ENCODE measurements at regions not wholly inside any gene's neighbourhood (a gene's known extent, or its start where the extent isn't known, plus 50 kb on each side); places are given as distances from the start of the nearest gene placed in this dataset.

DNA sequence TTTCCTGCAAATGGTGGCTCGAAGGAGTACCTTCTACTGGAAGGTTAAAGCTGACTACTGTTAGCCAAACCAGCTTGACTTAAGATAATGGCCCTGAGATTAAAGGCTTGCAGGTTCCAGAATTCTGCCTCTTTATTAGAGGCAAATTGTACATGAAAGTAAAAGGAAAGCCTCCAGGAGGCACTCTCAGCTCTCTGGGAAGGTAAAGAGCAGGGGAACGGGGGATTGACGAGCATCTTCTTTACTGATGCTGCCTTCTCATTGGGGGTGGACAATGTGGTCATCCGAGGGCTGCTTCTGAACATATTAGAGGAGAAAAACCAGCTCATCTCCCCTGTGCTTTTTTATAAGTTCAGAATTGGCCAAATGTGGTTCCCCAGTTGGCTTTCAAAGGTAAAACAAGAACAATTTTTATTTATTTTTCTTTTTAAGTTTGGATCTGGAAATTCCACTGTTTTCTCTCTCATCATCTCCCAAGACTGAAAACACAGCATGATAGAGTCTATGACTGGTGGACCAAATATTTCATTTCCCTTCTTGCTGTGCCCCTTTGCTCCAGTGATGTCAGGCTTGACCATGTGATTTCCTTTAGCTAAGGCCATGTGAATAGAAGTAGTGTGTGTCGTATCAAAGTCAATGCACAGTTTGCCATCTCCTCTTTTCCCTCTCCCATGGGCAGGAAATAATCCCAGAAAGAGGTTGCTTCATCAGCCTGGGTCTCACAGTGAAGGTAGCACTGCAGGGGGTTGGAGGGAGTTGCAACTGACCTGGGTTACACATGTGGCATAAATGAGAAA lies 292.7 kb downstream of the PRDM2 start:
- Mint-ChIP-seq H3K4me1 (no peaks in the 10 kb centered on the region), H3K27me3 (ENCODE audit: low read depth in 3 of 3) (peaks cover 0 to 4% (median 0%) of the 10 kb centered on the region in 3 donors)
- no peak overlapping the region for H3K4me2 ChIP-seq (replicated peaks; ENCODE audit: extremely low read depth, low read length, poor library complexity, severe bottlenecking)

DNA sequence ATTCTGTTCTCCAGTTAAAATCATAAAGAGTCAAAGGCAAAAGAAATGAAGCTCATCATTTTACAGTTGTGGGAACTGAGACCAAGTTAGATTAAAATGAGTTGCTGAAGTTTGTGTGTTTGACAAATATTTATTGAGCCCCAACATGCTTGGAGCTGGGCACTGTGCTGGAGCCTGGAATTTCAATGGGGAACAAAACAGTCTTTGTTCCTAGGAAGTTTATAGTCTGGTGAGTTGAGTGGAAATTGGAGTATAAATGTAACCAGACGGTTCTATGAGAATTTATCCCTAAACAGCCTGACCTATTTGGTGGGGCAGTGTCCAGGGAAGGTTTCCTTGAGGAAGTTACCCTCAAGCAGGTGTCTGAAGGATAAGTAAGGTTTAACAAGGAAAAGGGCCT lies 294.4 kb downstream of the PRDM2 start:
- Mint-ChIP-seq H3K27ac (no peak overlapping the region), H3K9me3 (peaks cover 10 to 24% (median 20%) of the 10 kb centered on the region in 7 donors), H3K36me3 (no peaks in the 10 kb centered on the region), H3K27me3 (ENCODE audit: low read depth in 3 of 3) (peaks cover 0 to 3% (median 2%) of the 10 kb centered on the region in 3 donors), H3K4me3 (no peak overlapping the region), H3K4me1 (no peaks in the 10 kb centered on the region)
- Histone ChIP-seq H3K27me3 (ENCODE audit: control insufficient read depth in 2 of 2, insufficient read depth in 2 of 2, low read length in 2 of 2) (no peaks in the 10 kb centered on the region), H4K20me1 (ENCODE audit: insufficient read depth, low read length) (no peaks in the 10 kb centered on the region), H3K27ac (ENCODE audit: low read depth in 1 of 2, low read length in 2 of 2) (no peak overlapping the region), H2AFZ (ENCODE audit: insufficient read depth, low read depth, low read length, poor library complexity, severe bottlenecking) (no peak overlapping the region), H3K4me3 (replicated peaks in 1 of 3; ENCODE audit: low read depth in 2 of 3, low read length in 3 of 3) (no peak overlapping the region), H3K4me2 (replicated peaks; ENCODE audit: extremely low read depth, low read length, poor library complexity, severe bottlenecking) (no peak overlapping the region), H3K36me3 (replicated peaks in 1 of 2; ENCODE audit: control insufficient read depth in 1 of 2, insufficient read depth in 2 of 2, low read length in 2 of 2) (no peaks in the 10 kb centered on the region), H3K9ac (ENCODE audit: insufficient read depth, low read length, poor library complexity, severe bottlenecking) (no peak overlapping the region), H3K79me2 (ENCODE audit: insufficient read depth, low read length) (no peaks in the 10 kb centered on the region), H3K4me1 (ENCODE audit: control insufficient read depth in 1 of 2, insufficient read depth in 2 of 2, low read length in 2 of 2) (no peaks in the 10 kb centered on the region), H3K9me3 (replicated peaks in 1 of 2; ENCODE audit: control insufficient read depth in 1 of 2, insufficient read depth in 1 of 2, low read length in 2 of 2) (peaks cover 15 to 16% of the 10 kb centered on the region in 2 donors)
- DNase-seq: no peak
- intact Hi-C loops (cut with micrococcal nuclease): no loop called here
- TF ChIP-seq, protein P1, sequence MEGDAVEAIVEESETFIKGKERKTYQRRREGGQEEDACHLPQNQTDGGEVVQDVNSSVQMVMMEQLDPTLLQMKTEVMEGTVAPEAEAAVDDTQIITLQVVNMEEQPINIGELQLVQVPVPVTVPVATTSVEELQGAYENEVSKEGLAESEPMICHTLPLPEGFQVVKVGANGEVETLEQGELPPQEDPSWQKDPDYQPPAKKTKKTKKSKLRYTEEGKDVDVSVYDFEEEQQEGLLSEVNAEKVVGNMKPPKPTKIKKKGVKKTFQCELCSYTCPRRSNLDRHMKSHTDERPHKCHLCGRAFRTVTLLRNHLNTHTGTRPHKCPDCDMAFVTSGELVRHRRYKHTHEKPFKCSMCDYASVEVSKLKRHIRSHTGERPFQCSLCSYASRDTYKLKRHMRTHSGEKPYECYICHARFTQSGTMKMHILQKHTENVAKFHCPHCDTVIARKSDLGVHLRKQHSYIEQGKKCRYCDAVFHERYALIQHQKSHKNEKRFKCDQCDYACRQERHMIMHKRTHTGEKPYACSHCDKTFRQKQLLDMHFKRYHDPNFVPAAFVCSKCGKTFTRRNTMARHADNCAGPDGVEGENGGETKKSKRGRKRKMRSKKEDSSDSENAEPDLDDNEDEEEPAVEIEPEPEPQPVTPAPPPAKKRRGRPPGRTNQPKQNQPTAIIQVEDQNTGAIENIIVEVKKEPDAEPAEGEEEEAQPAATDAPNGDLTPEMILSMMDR (IDR thresholded peaks at IDR 0.05): no peak
- 83% methylated on average over 1 of the region's 1 CpG for WGBS (ENCODE audit: insufficient coverage)

More for the DNA sequence above, 292.7 kb downstream of the PRDM2 start:
- no peaks in the 10 kb centered on the region for H3K36me3 ChIP-seq (replicated peaks in 1 of 2; ENCODE audit: control insufficient read depth in 1 of 2, insufficient read depth in 2 of 2, low read length in 2 of 2)
- H2AFZ ChIP-seq (ENCODE audit: insufficient read depth, low read depth, low read length, poor library complexity, severe bottlenecking): no peak overlapping the region
- Mint-ChIP-seq H3K27ac (no peak overlapping the region), H3K9me3 (peaks cover 6 to 20% (median 14%) of the 10 kb centered on the region in 7 donors), H3K4me3 (no peak overlapping the region), H3K36me3 (no peaks in the 10 kb centered on the region)
- no peak overlapping the region for H3K27ac ChIP-seq (ENCODE audit: low read depth in 1 of 2, low read length in 2 of 2)
- H3K9ac ChIP-seq (ENCODE audit: insufficient read depth, low read length, poor library complexity, severe bottlenecking): no peak overlapping the region
- intact Hi-C loops (cut with micrococcal nuclease): no loop called here
- 74% methylated on average over 3 of the region's 5 CpGs for WGBS (ENCODE audit: insufficient coverage)
- no peak overlapping the region for H3K4me3 ChIP-seq (replicated peaks in 1 of 3; ENCODE audit: low read depth in 2 of 3, low read length in 3 of 3)
- H3K27me3 ChIP-seq (ENCODE audit: control insufficient read depth in 2 of 2, insufficient read depth in 2 of 2, low read length in 2 of 2): no peaks in the 10 kb centered on the region
- H4K20me1 ChIP-seq (ENCODE audit: insufficient read depth, low read length): no peaks in the 10 kb centered on the region
- DNase-seq: no peak
- H3K4me1 ChIP-seq (ENCODE audit: control insufficient read depth in 1 of 2, insufficient read depth in 2 of 2, low read length in 2 of 2): no peaks in the 10 kb centered on the region
- no peaks in the 10 kb centered on the region for H3K79me2 ChIP-seq (ENCODE audit: insufficient read depth, low read length)
- H3K9me3 ChIP-seq (replicated peaks in 1 of 2; ENCODE audit: control insufficient read depth in 1 of 2, insufficient read depth in 1 of 2, low read length in 2 of 2): peaks cover 13 to 15% of the 10 kb centered on the region in 2 donors
- TF ChIP-seq, protein P1 (IDR thresholded peaks at IDR 0.05): no peak
